GM18520 (cell line): ENCODE measurements at regions not wholly inside any gene's neighbourhood (a gene's known extent, or its start where the extent isn't known, plus 50 kb on each side); places are given as distances from the start of the nearest gene placed in this dataset.
"Not testable (repeated sequence)": the region's sequence is repeated elsewhere in the genome, so short reads cannot be mapped to it uniquely, and the experiment has no call there.

ENCODE experiments used
- ATAC-seq: cut with Tn5 transposase; IDR thresholded peaks from one replicate; pipeline ENCODE4 v1.9.1; 2021; ENCODE audit not compliant: unreplicated experiment

DNA sequence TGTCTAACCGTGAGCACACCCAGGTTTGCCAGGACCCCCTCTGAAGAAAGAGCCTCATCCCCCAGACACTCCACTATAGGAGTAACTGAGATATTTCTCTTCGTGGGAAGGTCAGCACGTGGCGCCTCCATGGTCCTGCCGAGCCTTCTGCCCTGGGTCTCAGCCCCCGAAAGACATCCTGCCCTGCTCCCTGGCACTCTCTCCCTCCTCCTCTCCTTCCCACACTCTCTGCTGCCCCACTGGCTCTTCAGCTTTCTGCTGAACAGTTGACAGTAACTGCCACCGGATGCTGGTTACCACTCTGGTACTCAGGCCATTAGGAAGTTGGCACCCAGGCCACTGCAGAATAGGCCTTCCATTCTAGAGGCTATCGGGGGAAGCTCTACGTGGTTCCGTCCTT, 185.2 kb downstream of the UACA start:
- ATAC-seq: no peak

DNA sequence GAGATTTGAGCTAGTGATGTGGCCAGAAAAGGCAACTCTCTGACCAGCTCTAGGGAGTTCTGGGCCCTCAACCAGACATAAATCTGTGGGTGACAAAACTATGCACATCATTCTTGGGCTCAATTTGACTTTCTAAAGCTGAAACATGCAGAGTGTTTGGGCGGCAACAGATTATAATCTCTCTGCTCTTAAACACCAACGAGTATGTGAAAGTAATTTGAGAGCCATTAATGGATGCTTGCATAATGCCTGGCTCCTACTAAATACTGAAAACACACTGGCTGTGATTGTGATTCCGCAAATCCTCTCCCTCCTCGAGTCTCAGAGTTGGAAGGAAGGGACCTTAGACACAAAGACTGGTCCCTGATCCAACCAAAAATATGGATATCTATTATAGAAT, 186.7 kb downstream of the UACA start:
- ATAC-seq: no peak

DNA sequence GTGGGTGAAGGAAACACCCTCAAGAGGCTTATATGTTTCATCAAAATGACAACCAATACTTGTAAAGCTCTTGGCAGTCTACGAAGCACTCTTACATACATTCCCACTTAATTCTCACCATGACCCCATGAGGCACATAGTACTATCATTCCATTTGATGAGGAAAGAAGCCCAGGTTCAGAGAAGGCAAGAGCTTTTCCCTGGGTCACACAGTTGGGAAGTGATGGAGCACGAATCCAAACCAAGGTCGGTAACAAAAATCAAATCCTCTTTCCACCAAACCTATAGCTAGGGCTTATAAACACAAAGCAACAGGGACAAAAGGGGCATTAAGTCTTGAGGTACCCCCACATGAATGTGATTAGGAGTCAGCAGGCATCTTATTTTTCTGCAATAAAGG, 187.1 kb downstream of the UACA start:
- no peak for ATAC-seq

DNA sequence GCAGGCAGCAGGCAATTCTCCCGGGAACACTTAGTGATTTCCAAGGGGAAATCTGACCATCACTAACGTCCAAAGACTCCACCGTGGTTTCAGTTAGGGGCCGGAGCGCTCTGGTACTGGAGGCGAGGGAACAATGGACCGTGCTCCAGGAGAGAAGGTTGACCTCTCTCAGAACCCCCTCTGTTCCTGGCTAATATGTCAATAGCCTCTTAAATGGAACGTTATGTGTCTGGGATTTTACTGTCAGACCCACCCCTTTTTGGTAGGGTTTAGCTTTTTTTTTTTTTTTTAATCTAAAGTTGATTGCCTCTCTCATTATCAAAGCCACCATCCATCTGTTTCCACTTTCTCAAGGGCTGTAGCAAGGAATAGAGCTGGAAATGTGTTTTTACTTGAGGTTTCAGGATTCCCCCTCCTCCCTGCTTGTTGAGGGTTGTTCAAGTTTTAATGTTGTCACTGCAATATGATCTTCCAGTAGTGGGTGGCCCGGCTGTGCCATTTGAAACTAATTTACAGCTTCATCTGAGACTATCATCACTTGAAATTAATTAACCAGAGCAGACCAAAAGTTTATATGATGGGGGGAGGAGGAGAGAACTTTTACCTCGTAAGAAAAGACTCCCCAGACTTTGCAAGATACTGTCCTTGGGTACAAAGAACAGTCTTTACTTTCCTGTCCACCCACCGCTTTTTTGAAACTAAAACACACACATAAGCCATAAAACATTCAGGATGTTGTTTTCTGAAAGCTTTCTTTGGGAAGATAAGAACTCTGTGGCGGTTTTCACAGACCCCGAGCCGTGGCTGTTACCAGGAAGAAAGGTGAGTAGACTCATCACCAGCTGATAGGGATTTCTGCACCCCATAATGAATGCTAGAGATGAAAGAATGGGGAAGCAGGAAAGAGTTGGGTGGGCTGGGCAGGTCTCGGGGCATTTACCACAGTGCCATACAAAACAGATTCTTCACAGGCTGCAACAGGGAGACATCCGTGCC, 187.8 kb downstream of the UACA start:
- ATAC-seq: no peak

DNA sequence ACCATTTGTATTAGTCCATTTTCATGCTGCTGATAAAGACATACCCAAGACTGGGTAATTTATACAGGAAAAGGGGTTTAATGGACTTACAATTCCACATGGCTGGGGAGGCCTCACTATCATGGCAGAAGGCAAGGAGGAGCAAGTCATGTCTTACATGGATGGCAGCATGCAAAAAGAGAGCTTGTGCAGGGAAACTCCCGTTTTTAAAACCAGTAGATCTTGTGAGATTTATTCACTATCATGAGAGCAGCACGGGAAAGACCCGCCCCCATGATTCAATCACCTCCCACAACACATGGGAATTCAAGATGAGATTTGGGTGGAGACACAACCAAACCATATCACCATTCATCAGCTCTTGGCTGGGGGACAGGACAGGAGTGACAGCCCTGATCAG, 189.0 kb downstream of the UACA start:
- ATAC-seq: not testable (repeated sequence)

DNA sequence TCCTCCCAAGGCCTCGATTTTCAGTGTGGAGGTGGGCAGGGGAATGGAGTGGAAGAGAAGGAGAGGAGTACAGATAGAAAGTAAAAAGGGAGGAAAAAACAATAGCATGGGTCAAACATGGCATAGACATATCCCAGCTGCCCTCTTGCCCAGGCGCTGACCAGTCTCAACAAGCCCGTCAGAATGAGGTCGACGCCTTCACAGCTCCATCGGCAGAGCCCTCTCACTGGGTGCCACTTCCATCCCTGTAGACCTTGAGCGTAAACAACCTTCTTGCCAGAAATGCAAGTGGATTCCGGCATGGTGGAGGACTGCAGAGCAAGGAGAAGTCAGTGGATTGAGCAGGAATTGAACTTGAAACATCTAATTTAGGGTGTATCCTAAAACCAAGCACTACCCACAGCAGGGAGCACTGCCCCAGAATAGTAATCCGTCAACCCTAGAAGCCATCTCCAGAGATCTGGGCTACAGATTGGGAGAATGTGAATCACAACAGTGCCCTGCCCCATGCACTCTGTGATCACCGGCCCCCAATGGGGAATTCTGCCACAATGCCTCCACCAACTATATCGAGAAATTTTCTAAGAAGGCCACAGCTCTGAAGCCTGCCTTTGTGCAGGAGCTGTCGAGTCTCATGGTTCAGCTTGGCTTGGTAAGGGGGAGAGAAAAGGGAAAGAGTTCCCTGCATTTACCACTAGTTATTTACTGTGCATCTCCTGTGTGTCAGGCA, 190.1 kb downstream of the UACA start:
- ATAC-seq: no peak

DNA sequence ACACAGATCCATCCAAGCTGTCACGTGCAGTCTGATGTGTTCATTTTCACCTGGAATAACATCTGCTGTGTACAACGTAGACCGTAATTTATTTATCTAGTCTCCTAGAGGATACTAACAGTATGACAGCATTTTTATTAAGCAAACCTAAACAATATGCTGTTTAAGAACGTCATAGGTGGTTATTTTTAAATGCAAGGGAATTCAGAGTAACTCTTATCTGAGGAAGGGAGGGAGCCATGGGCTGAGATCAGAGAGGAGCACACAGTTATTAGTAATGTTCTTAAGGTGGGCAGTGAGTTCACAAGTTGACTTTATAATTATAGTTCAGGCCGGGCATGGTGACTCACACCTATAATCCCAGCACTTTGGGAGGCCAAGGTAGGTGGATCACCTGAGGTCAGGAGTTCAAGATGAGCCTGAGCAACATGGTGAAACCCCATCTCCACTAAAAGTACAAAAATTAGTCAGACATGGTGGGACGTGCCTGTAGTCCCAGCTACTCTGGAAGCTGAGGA, 193.6 kb downstream of the UACA start:
- no peak for ATAC-seq

DNA sequence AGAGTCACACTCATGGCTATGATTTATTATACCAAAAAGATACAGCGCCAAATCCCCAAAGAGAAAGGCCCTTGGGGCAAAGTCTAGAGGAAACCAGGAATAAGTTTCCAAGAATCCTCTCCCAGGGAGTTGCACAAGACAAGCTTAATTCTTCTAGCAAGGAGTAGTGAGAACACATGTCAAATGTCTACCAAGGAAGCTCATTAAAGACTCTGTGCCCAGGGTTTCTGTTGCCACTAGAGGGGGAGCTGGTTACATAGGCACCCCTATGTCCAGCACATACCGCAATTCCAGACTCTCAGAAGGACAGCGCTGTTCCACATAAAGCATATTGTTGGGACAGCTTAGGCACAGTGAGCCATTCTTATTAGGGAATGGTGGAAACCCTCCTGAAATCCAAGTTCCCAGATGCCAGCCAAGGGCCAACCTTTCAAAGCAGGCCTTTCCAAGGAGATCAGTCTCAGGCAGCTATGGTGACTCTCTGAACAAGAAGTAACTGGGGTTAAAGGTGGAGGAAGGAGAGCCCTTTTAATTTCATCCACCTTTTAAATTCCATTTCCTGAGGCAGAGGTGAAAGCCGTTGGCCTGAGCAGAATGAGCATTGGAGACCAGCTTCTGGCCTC, 194.2 kb downstream of the UACA start:
- ATAC-seq: no peak

DNA sequence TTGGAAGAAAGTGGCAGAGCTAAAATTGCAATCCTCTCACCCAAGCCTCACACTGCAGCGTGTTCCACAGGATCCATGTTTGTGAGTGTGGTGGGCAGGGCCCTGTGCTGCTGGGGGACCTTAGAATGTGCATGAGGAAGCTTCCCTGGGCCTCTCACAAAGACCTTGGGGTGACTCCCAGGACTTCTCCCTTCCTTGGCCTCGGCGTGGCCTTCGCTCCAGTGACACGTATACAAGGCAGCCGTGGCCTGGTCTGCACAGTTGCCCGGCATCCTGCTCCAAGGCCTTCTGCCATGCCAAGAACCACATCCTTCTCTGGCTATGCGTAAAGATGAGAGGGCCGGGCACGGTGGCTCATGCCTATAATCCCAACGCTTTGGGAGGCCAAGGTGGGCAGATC, 196.4 kb downstream of the UACA start:
- no peak for ATAC-seq

DNA sequence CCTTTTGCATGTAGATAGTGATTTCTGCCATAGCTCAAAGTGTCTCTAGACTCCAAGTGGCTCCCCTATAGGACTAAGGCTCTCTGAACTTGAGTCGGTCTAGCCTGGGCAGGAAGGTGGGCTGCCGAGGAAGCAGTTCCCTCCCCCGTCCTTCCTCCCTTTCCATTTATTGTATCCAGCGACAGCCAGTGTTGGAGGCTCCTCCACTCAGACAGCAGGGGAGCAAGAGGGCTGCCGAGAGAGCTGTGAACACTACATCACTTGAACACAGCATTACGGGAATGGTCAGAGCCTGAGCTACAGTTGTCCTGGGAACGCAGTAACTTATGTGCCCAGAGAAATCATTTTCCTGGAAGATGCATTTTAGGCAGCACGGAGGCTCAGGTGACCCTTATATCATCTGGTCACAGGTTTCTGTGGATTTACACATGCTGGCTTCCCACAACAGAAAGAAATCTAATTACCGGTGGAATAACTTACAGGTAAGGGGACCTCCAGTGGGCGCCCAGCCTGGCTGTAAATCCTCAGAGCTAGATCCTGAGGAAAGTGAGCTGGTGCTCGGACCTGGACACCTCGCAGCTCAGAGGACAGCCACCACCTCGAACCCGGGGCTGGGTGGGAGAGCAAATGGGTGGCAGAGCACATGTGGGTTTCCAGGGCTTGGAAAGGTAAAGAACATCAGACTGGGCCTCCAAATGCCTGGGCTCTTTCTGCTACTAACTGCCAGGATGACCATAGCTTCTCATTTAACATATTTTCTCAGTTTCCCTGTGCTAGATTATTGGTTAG, 197.1 kb downstream of the UACA start:
- ATAC-seq: no peak

DNA sequence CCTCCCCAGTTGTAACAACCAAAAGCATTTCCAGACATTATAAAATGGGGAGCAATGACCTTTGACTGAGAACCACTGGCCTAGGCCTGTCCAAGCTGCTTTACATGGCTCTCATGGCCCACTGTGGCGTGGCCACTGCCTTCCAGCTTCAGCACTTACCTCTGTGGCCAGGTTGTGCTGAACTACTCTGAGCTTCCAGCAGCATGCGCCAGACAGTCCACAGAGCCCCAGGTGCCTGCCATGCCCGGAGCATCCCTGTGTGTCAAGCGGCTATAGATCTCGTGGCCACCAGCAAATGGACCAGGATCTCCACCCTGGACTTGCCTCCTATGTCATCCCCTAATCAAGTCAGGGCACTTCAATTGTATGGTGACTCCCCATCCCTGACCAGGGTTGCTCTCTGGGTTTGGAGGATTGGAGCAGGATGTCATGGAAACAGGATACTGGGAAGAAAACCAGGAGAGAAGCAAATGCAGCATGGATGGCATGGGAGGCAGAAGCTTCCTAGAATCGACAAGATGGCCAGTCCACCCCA, 199.7 kb downstream of the UACA start:
- no peak for ATAC-seq

DNA sequence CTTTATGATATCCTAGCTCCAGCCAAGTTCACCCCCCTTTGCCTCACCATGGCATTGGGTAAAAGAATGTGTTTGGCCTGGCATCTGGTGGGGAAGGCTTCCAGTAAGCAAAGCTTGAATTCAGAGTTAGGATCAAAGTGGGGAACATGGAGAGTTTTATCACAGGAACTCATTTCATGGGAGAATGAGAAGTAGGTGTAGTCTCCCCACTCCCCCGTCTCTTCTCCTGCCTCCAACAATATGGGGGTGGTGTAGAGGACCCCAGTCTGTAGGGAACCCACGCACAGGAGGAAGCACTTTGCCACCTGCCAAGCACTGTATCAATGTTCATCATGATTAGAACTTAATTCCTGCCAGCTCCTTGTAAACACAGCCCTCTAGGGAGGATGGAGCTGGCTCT, 200.5 kb downstream of the UACA start:
- ATAC-seq: no peak

DNA sequence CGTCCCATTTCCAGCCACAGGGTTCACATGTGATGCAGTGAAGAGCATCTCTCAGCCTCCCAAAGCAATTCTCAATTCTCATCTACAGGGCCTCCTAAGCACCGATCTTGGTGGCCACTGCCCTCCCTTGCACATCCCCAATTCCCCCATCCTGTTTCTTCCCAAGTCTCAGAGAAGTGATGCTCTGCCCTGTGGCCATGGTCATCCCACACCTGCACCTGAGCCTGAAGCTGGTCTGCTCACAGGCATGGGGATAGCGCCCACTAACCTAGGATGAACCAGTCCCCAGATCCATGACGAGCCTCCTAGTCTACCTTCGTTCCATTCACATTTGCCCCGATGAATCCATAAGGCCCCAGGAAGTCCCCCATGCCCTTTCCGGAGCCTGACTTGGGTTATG, 201.5 kb downstream of the UACA start:
- ATAC-seq: no peak

DNA sequence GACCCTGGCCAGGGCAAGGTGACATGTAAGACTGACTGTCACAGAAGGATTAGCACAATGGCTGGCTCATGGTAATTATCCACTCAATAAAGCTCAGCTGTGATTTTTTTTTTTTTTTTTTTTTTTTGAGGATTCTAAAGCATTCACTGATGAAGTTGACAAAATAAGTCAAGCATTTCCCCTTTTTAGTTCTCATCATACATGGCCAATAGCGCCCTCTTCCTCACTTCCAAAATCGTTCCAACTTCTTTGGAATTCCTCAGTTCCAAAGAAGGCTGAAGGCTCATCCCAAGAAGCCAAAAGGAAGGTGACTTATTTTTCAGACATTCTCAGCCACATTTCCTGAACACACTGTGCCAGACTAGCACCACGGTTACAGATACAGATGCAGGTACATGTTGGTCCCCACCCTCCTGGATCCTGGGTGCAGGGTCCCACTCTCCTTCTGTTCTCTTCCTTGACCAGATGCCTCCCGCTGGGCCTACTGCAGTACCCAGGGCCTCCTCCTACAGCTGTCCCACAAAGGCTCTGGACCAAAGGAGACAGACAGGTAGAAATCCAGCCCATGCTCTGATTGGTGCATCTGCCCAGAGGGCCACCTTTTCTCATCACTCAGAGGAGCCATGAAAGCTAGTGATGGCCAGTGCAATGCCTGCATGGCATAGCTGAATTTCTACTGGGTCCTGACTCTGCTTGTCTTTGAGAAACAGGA, 202.6 kb downstream of the UACA start:
- ATAC-seq: no peak

DNA sequence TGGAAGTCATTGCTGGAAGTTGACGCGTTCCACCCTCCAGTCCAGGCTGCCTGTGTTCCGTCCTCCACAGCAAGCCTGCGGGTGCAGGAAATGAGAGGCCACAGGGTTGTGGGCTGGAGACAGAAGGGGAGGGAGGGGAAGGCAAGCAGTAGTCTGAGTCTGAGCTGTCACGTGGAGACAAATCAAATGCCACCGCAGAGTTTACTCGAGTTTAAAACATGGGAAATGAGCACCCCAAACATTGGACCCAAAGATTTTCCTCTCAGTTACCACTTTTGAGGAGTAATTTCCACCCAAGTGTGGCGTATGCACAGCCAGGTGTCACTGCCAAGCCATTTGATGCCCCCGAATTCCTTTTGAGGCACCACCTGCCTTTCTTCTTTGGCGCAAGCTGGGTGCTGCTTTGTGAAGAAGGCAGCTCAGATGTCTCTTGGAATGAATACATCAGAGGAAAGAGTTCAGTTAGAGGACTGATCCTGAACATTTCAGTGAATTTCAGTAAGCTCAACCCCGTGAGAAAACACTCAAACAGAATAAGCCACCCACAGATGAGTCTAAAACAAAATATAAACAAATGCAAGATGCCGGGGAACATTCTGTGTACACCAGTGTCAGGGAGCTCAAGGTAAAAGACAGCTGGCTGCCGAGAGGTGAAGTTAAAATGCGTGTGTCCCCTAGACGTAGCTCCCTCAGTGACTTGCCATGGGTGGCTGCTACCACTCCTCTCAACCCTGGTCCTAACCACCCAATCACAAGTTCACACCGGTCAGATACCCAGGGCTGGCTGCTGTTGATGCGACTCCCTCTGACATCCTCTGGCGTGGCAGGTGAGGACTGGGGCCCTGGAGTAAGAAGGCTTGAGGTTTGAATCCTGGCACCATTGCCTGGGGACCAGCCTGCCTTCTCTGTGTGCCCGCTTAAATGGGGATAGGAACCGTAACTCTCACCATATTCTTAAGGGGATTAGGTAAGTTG, 203.8 kb downstream of the UACA start:
- ATAC-seq: no peak

DNA sequence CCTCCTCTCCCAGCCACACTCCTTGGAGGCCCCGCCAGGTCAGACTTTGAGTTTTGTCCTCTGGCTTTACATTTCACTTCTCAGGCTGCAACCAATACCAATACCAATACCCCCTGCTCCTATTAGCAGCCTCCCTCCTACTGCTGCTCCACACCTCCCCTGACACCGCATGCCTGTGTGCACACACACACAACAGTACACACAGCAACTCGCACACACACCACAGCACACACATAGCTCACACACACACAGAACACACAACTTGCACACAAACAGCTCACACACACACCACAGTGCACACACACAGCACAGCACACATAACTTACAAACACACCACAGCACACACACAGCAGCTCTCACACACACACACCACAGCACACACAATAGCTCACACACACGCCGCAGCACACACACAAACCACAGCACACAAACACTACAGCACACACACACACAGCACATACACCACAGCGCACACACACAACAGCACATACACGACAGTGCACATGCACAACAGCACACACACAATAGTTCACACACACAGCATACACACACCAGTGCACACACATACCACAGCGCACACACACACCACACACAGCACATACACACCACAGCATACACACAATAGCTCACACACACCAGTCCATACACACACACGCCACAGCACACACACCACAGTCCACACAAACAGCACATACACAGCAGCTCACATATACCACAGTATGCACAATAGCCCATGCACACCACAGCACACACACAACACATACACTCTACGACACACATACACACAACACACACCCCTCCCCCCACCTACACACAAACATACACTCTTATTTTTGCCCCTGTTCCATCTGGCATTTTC, 204.7 kb downstream of the UACA start:
- no peak for ATAC-seq

DNA sequence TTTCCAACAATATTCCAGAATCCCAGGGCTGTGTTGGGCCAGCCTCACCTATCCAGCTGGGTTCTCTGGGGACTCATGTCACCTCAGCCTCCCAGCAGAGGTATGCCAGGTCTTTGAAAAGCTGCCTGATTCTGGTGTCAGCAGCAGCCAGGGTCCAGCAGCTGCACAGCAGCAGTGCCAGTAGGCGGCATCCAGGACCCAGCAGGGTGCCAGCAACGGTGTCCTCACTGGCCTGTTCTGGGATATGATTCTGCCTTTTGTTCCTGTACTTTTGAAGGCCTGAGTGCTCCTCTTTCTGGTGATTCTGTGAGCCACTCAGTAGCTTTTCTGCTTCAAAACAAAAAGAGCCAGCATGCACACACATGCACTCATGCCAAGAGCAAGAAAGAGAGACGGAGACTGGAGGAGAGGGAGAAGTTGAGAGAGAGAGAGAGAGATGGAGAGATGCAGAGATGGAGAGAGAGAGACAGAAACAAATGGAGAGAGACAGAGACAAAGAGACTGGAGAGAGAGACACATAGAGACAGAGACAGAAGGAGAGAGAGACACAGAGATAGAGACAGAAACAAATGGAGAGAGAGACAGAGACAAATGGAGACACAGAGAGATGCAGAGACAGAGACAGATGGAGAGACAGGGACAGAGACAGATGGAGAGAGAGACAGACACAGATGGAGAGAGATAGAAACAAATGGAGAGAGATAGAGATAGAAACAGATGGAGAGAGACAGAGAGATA, 205.7 kb downstream of the UACA start:
- no peak for ATAC-seq
